HEK293 (cell line): ENCODE measurements at regions not wholly inside any gene's neighbourhood (a gene's known extent, or its start where the extent isn't known, plus 50 kb on each side); places are given as distances from the start of the nearest gene placed in this dataset.

ENCODE experiments used
- ZBTB1 ChIP-seq: fragments of 450-650 bp; formaldehyde crosslinking; IDR thresholded peaks from 2 replicates; pipeline ENCODE4 v1.5.1; 2016; ENCODE audit warnings: missing biosample characterization, missing genetic modification characterization
- ZNF146 ChIP-seq: fragments of 450-650 bp; formaldehyde crosslinking; IDR thresholded peaks from 2 replicates; pipeline ENCODE4 v1.5.1; 2016; ENCODE audit warnings: missing biosample characterization, missing genetic modification characterization
- ZNF274 ChIP-seq, 2 experiments: fragments of 200-500 bp in 1 of 2; fragments of 450-650 bp in 1 of 2; sonication (Bioruptor generic) in 1 of 2; formaldehyde crosslinking in 1 of 2; IDR thresholded peaks; 2 replicates each; pipeline versions ENCODE4 v1.5.1 to v1.6.1; 2014 to 2016; ENCODE audit warnings: borderline replicate concordance in 1 of 2, inconsistent platforms in 1 of 2, low read length in 1 of 2, missing biosample characterization in 1 of 2, missing genetic modification characterization in 1 of 2
- ZNF302 ChIP-seq: fragments of 450-650 bp; formaldehyde crosslinking; IDR thresholded peaks from 2 replicates; pipeline ENCODE4 v1.5.1; 2016; ENCODE audit warnings: missing biosample characterization, missing genetic modification characterization, low read depth
- ZNF76 ChIP-seq: fragments of 450-650 bp; formaldehyde crosslinking; IDR thresholded peaks from 2 replicates; pipeline ENCODE4; 2016; ENCODE audit warnings: low read depth, missing biosample characterization, missing genetic modification characterization, borderline replicate concordance
- TF ChIP-seq, protein P1 (sequence below): fragments of 450-650 bp; formaldehyde crosslinking; IDR thresholded peaks from 2 replicates; pipeline ENCODE4 v1.5.1; 2016; ENCODE audit warnings: missing biosample characterization, missing genetic modification characterization
- TF ChIP-seq, protein P2 (sequence below): fragments of 450-650 bp; formaldehyde crosslinking; optimal IDR thresholded peaks from 2 replicates; pipeline ENCODE3; 2016; ENCODE audit warnings: missing biosample characterization, mild to moderate bottlenecking, missing genetic modification characterization
- TF ChIP-seq, protein P3 (sequence below): fragments of 450-650 bp; formaldehyde crosslinking; IDR thresholded peaks from 2 replicates; pipeline ENCODE4 v1.5.1; 2016; ENCODE audit warnings: missing biosample characterization, missing genetic modification characterization

DNA sequence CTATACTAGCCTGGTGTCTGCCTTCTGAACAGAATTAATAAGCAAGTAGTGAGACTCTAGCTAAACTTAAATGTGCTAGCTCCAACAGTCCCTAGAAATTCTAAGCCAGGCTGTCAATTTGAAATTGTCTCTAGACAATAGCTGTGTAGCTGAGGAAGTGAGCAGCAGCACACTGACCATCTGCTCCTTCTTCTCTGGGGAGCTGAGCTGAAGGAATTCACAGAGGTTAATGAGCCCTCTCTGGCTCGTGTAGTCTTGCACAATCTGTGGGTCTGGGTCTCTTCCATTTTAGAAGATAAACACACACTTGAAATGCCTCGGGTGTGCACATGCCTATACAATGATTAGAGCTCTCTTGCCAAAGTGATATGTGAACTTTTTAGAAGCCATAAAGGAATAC, 63.5 kb upstream of the BARX1 start:
- no peak for TF ChIP-seq ZNF76
- TF ChIP-seq, protein P1, sequence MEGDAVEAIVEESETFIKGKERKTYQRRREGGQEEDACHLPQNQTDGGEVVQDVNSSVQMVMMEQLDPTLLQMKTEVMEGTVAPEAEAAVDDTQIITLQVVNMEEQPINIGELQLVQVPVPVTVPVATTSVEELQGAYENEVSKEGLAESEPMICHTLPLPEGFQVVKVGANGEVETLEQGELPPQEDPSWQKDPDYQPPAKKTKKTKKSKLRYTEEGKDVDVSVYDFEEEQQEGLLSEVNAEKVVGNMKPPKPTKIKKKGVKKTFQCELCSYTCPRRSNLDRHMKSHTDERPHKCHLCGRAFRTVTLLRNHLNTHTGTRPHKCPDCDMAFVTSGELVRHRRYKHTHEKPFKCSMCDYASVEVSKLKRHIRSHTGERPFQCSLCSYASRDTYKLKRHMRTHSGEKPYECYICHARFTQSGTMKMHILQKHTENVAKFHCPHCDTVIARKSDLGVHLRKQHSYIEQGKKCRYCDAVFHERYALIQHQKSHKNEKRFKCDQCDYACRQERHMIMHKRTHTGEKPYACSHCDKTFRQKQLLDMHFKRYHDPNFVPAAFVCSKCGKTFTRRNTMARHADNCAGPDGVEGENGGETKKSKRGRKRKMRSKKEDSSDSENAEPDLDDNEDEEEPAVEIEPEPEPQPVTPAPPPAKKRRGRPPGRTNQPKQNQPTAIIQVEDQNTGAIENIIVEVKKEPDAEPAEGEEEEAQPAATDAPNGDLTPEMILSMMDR (tag by site-specific recombination): no peak
- TF ChIP-seq ZNF302: no peak
- no peak for TF ChIP-seq ZBTB1
- TF ChIP-seq, protein P2, sequence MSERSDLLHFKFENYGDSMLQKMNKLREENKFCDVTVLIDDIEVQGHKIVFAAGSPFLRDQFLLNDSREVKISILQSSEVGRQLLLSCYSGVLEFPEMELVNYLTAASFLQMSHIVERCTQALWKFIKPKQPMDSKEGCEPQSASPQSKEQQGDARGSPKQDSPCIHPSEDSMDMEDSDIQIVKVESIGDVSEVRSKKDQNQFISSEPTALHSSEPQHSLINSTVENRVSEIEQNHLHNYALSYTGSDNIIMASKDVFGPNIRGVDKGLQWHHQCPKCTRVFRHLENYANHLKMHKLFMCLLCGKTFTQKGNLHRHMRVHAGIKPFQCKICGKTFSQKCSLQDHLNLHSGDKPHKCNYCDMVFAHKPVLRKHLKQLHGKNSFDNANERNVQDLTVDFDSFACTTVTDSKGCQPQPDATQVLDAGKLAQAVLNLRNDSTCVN: no peak
- TF ChIP-seq, protein P3, sequence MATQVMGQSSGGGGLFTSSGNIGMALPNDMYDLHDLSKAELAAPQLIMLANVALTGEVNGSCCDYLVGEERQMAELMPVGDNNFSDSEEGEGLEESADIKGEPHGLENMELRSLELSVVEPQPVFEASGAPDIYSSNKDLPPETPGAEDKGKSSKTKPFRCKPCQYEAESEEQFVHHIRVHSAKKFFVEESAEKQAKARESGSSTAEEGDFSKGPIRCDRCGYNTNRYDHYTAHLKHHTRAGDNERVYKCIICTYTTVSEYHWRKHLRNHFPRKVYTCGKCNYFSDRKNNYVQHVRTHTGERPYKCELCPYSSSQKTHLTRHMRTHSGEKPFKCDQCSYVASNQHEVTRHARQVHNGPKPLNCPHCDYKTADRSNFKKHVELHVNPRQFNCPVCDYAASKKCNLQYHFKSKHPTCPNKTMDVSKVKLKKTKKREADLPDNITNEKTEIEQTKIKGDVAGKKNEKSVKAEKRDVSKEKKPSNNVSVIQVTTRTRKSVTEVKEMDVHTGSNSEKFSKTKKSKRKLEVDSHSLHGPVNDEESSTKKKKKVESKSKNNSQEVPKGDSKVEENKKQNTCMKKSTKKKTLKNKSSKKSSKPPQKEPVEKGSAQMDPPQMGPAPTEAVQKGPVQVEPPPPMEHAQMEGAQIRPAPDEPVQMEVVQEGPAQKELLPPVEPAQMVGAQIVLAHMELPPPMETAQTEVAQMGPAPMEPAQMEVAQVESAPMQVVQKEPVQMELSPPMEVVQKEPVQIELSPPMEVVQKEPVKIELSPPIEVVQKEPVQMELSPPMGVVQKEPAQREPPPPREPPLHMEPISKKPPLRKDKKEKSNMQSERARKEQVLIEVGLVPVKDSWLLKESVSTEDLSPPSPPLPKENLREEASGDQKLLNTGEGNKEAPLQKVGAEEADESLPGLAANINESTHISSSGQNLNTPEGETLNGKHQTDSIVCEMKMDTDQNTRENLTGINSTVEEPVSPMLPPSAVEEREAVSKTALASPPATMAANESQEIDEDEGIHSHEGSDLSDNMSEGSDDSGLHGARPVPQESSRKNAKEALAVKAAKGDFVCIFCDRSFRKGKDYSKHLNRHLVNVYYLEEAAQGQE (tag by site-specific recombination): no peak
- TF ChIP-seq ZNF274 (IDR thresholded peaks at IDR 0.05; ENCODE audit: low read length): no peak
- TF ChIP-seq ZNF274 (tag by site-specific recombination; IDR thresholded peaks at IDR 0.05; ENCODE audit: borderline replicate concordance): no peak
- TF ChIP-seq ZNF146 (tag by site-specific recombination): no peak
